GM21529 (cell line): ENCODE measurements at regions not wholly inside any gene's neighbourhood (a gene's known extent, or its start where the extent isn't known, plus 50 kb on each side); places are given as distances from the start of the nearest gene placed in this dataset.

Experiments
- ATAC-seq: cut with Tn5 transposase; IDR thresholded peaks from one replicate; pipeline ENCODE4 v1.9.1; 2021; ENCODE audit not compliant: unreplicated experiment

- ATAC-seq: no peak
These were observed 491.8 kb downstream of the ANXA1 start for GRCh38 chr9:73643379-73644013.

- no peak for ATAC-seq
These were observed 495.9 kb downstream of the ANXA1 start for GRCh38 chr9:73647560-73647959.

- no peak for ATAC-seq
These were observed 497.9 kb downstream of the ANXA1 start for GRCh38 chr9:73649552-73649951.

- ATAC-seq: no peak
These were observed 503.7 kb downstream of the ANXA1 start for GRCh38 chr9:73655363-73655762.

GRCh38 chr9:73655831-73656230 lies 504.2 kb downstream of the ANXA1 start:
- ATAC-seq: no peak

GRCh38 chr9:73665253-73665652 lies 513.6 kb downstream of the ANXA1 start:
- ATAC-seq: no peak

- no peak for ATAC-seq
These were observed 516.1 kb downstream of the ANXA1 start for GRCh38 chr9:73667749-73668148.

- no peak for ATAC-seq
These were observed 529.2 kb downstream of the ANXA1 start for GRCh38 chr9:73680831-73681230.

GRCh38 chr9:73682789-73683188 lies 531.1 kb downstream of the ANXA1 start:
- ATAC-seq: no peak

GRCh38 chr9:73683862-73684591 lies 532.4 kb downstream of the ANXA1 start:
- ATAC-seq: peak; percentile 69

GRCh38 chr9:73684601-73685000 lies 532.9 kb downstream of the ANXA1 start:
- peak; percentile 15 for ATAC-seq

- ATAC-seq: no peak
These were observed 534.1 kb downstream of the ANXA1 start for GRCh38 chr9:73685786-73686185.

- ATAC-seq: no peak
These were observed 537.6 kb downstream of the ANXA1 start for GRCh38 chr9:73689051-73689870.

- no peak for ATAC-seq
These were observed 549.9 kb downstream of the ANXA1 start for GRCh38 chr9:73701415-73702057.

GRCh38 chr9:73714294-73714693 lies 562.6 kb downstream of the ANXA1 start:
- no peak for ATAC-seq

- no peak for ATAC-seq
These were observed 563.9 kb downstream of the ANXA1 start for GRCh38 chr9:73715591-73715990.

- ATAC-seq: no peak
These were observed 568.0 kb downstream of the ANXA1 start for GRCh38 chr9:73719660-73720059.

- ATAC-seq: no peak
These were observed 568.9 kb downstream of the ANXA1 start for GRCh38 chr9:73720601-73721000.

GRCh38 chr9:73736270-73736669 lies 584.6 kb downstream of the ANXA1 start:
- no peak for ATAC-seq

- ATAC-seq: no peak
These were observed 587.3 kb downstream of the ANXA1 start for GRCh38 chr9:73738741-73739530.

- no peak for ATAC-seq
These were observed 589.7 kb downstream of the ANXA1 start for GRCh38 chr9:73741316-73741715.
